Cardiac muscle cell (in vitro differentiated cells and primary cell): ENCODE measurements at regions not wholly inside any gene's neighbourhood (a gene's known extent, or its start where the extent isn't known, plus 50 kb on each side); places are given as distances from the start of the nearest gene placed in this dataset.
"Not testable (repeated sequence)": the region's sequence is repeated elsewhere in the genome, so short reads cannot be mapped to it uniquely, and the experiment has no call there.

ENCODE experiments used
- DNase-seq, 2 donors: peaks; one replicate each; pipeline versions ENCODE4 v3.0.0 to v3.0.0-alpha.2; 2010 to 2017; ENCODE audit warnings: low read depth in 1 of 2, low spot score in 1 of 2
- H3K27ac ChIP-seq: fragments of 200-600 bp; sonication (generic); 2 replicates; pipeline ENCODE4 v1.5.1; 2016
- H3K27me3 ChIP-seq: fragments of 200-600 bp; sonication (generic); 2 replicates; pipeline ENCODE4 v1.6.0; 2016; ENCODE audit warnings: control low read depth
- H3K36me3 ChIP-seq: fragments of 200-600 bp; sonication (generic); 2 replicates; pipeline ENCODE4 v1.5.1; 2016; ENCODE audit warnings: control low read depth
- H3K4me1 ChIP-seq: fragments of 200-600 bp; sonication (generic); 2 replicates; pipeline ENCODE4 v1.8.1; 2017; ENCODE audit warnings: low read depth, mild to moderate bottlenecking, mixed run types
- H3K4me3 ChIP-seq: fragments of 200-600 bp; sonication (generic); 2 replicates; pipeline ENCODE4 v1.5.1; 2016; ENCODE audit warnings: mild to moderate bottlenecking
- H3K9me3 ChIP-seq: fragments of 200-600 bp; sonication (generic); 2 replicates; pipeline ENCODE4 v1.5.1; 2017; ENCODE audit warnings: low read depth, mild to moderate bottlenecking, control low read depth
- CTCF ChIP-seq: IDR thresholded peaks from 2 replicates; pipeline ENCODE4 v1.5.1; 2012; ENCODE audit warnings: low read depth, mild to moderate bottlenecking, low read length

DNA sequence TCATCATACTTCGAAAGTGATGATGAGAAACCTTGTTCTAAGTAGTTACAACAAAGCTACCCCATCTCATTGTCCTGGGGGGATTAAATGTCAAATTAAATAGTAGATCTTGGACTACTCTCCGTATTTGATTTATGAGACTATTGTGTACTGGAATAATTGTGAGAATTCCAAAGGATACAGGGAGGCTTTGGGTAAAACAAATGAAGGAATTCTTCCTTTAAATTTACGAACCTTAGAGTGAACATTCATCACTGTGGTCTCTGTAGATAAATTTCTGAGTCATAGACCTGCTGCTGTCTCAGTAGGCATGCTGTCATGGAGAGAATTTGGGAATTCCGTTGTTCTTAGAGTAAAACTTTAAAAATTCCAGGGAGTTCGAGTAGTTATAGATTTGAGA, 836.2 kb downstream of the DNAH5 start:
- no peak for DNase-seq
- H3K27me3 ChIP-seq = no peaks in the 10 kb centered on the region
- no peaks in the 10 kb centered on the region for H3K36me3 ChIP-seq
- H3K4me1 ChIP-seq = no peaks in the 10 kb centered on the region
- no peak overlapping the region for H3K4me3 ChIP-seq
- TF ChIP-seq CTCF = no peak
- no peak overlapping the region for H3K27ac ChIP-seq
- H3K9me3 ChIP-seq = no peaks in the 10 kb centered on the region

GRCh38 chr5:13107537-13107936, 837.0 kb downstream of the DNAH5 start:
- Histone ChIP-seq H3K9me3 (no peaks in the 10 kb centered on the region), H3K27ac (no peak overlapping the region), H3K27me3 (no peaks in the 10 kb centered on the region), H3K4me3 (no peak overlapping the region), H3K36me3 (no peaks in the 10 kb centered on the region), H3K4me1 (no peaks in the 10 kb centered on the region)
- DNase-seq = no peak
- TF ChIP-seq CTCF = no peak

GRCh38 chr5:13081116-13081515, 863.4 kb downstream of the DNAH5 start:
- no peaks in the 10 kb centered on the region for H3K27me3 ChIP-seq
- H3K27ac ChIP-seq = no peak overlapping the region
- no peaks in the 10 kb centered on the region for H3K4me1 ChIP-seq
- H3K36me3 ChIP-seq = no peaks in the 10 kb centered on the region
- no peak overlapping the region for H3K4me3 ChIP-seq
- DNase-seq = no peak
- no peaks in the 10 kb centered on the region for H3K9me3 ChIP-seq
- TF ChIP-seq CTCF = no peak

DNA sequence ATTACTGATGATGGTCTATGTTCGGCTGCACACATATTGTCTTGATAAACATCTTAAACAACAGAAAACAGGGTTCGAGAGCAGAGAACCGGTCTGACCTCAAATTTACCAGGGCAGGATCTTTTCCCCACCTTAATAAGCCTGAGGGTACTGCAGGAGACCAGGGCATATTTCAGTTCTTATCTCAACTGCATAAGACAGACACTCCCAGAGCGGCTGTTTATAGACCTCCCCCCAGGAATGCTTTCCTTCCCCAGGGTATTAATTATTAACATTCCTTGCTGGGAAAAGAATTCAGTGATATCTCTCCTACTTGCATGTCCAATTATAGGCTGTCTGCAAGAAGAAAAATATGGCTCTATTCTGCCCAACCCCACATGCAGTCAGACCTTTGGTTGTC, 871.6 kb downstream of the DNAH5 start:
- H3K9me3 ChIP-seq, H3K4me1 ChIP-seq, H3K4me3 ChIP-seq, H3K27me3 ChIP-seq, DNase-seq, H3K36me3 ChIP-seq, H3K27ac ChIP-seq: not testable (repeated sequence)

- Histone ChIP-seq H3K4me3 (no peak overlapping the region), H3K27me3 (no peaks in the 10 kb centered on the region), H3K27ac (no peak overlapping the region), H3K36me3 (no peaks in the 10 kb centered on the region), H3K4me1 (no peaks in the 10 kb centered on the region), H3K9me3 (no peaks in the 10 kb centered on the region)
- no peak for TF ChIP-seq CTCF
- DNase-seq = no peak
Observed at GRCh38 chr5:13063088-13063487, 881.4 kb downstream of the DNAH5 start.

- DNase-seq = no peak
- TF ChIP-seq CTCF = no peak
- H3K4me1 ChIP-seq = no peaks in the 10 kb centered on the region
- no peaks in the 10 kb centered on the region for H3K27me3 ChIP-seq
- no peaks in the 10 kb centered on the region for H3K9me3 ChIP-seq
- no peaks in the 10 kb centered on the region for H3K36me3 ChIP-seq
- H3K27ac ChIP-seq = no peak overlapping the region
- no peak overlapping the region for H3K4me3 ChIP-seq
Observed at GRCh38 chr5:13045897-13046551, 898.5 kb downstream of the DNAH5 start.
